A673 (cell line): ENCODE measurements at regions not wholly inside any gene's neighbourhood (a gene's known extent, or its start where the extent isn't known, plus 50 kb on each side); places are given as distances from the start of the nearest gene placed in this dataset.
"Not testable (repeated sequence)": the region's sequence is repeated elsewhere in the genome, so short reads cannot be mapped to it uniquely, and the experiment has no call there.

ENCODE experiments used
- BruUV-seq: library from RNA; stranded (reverse); fragments of 400-500 nt; replicated peaks from 2 replicates; lab custom pipeline; 2021; lab: Mats Ljungman, UMichigan
- CTCF ChIA-PET: fragments of 300-600 bp; sonication (Branson Sonifier 250); formaldehyde crosslinking; loops from one replicate; lab custom pipeline; 2022; ENCODE audit warnings: antibody characterized with exemption; lab: Charles Lee
- POLR2A ChIA-PET: fragments of 300-600 bp; sonication (Branson Sonifier 250); formaldehyde crosslinking; loops from one replicate; lab custom pipeline; 2022; ENCODE audit warnings: antibody characterized with exemption; ENCODE audit not compliant: low non-redundant PET; lab: Charles Lee
- DNase-seq: peaks from one replicate; pipeline ENCODE4 v3.0.0-alpha.2; 2015; ENCODE audit warnings: low spot score
- H3K27ac ChIP-seq: fragments of 200-600 bp; sonication (generic); 2 replicates; pipeline ENCODE4 v1.5.1; 2016; ENCODE audit warnings: mixed run types, low read depth, mild to moderate bottlenecking, mixed read lengths, antibody characterized with exemption, low read length; ENCODE audit not compliant: poor library complexity, severe bottlenecking
- H3K27me3 ChIP-seq: fragments of 200-600 bp; sonication (generic); replicated peaks from 2 replicates; pipeline ENCODE4 v1.6.1; 2017; ENCODE audit warnings: mixed run types, low read depth, mild to moderate bottlenecking, mixed read lengths, antibody characterized with exemption, low read length; ENCODE audit not compliant: insufficient read depth, poor library complexity
- H3K36me3 ChIP-seq: fragments of 200-600 bp; sonication (generic); 2 replicates; pipeline ENCODE4 v1.6.1; 2016; ENCODE audit warnings: mixed run types, mild to moderate bottlenecking, mixed read lengths, antibody characterized with exemption, low read length; ENCODE audit not compliant: insufficient read depth, poor library complexity, severe bottlenecking
- H3K4me1 ChIP-seq: fragments of 200-600 bp; sonication (generic); 2 replicates; pipeline ENCODE4 v1.6.1; 2017; ENCODE audit warnings: mixed run types, mild to moderate bottlenecking, mixed read lengths, antibody characterized with exemption, low read length; ENCODE audit not compliant: insufficient read depth, poor library complexity, severe bottlenecking
- H3K4me3 ChIP-seq: fragments of 200-600 bp; sonication (generic); 2 replicates; pipeline ENCODE4 v1.5.1; 2016; ENCODE audit warnings: low read depth, mixed run types, mild to moderate bottlenecking, mixed read lengths, low read length; ENCODE audit not compliant: poor library complexity, severe bottlenecking
- H3K9me3 ChIP-seq: fragments of 200-600 bp; sonication (generic); 2 replicates; pipeline ENCODE4 v1.6.1; 2016; ENCODE audit warnings: mixed run types, low read depth, mild to moderate bottlenecking, mixed read lengths, antibody characterized with exemption, low read length; ENCODE audit not compliant: poor library complexity, severe bottlenecking
- CTCF ChIP-seq: fragments of 300-800, 200-600 bp; sonication (generic); conservative IDR thresholded peaks from 2 replicates; pipeline ENCODE4 v1.5.1; 2017; ENCODE audit warnings: low read depth, mild to moderate bottlenecking, antibody characterized with exemption, low read length, moderate library complexity, mixed read lengths
- EZH2 ChIP-seq: fragments of 200-600 bp; sonication (generic); IDR thresholded peaks from 2 replicates; pipeline ENCODE4 v1.6.1; 2017; ENCODE audit warnings: borderline replicate concordance, low read depth, mild to moderate bottlenecking, mixed read lengths, antibody characterized with exemption, low read length; ENCODE audit not compliant: poor library complexity, severe bottlenecking
- intact Hi-C: fragments of 100-400 bp; cut with micrococcal nuclease; formaldehyde crosslinking; loops from one replicate; pipeline ENCODE4 v1.10.0; 2022; ENCODE audit not compliant: unreplicated experiment

GRCh38 chrX:17960891-17961290 lies 99.8 kb upstream of the RAI2 start:
- CTCF ChIA-PET = no interaction called here
- intact Hi-C loops = no loop called here

GRCh38 chrX:17944833-17945497 lies 83.9 kb upstream of the RAI2 start:
- ChIA-PET POLR2A (no interaction called here), CTCF (interaction anchor here (0.5 to 1.0 kb wide), 4 partner anchors 23 to 270 kb away, joined by 3 to 5 read pairs (median 4); no protein-coding TSS in a partner anchor)
- TF ChIP-seq CTCF (peak; percentile 82), EZH2 (no peak)
- H3K27ac ChIP-seq = no peak overlapping the region
- no TSS peak for BruUV-seq
- peak; percentile 57 for DNase-seq
- intact Hi-C loops = loop anchor here (1.0 to 5.0 kb wide), 2 partner anchors 265 to 432 kb away; no protein-coding TSS in a partner anchor
- no peaks in the 10 kb centered on the region for H3K4me1 ChIP-seq
- no peaks in the 10 kb centered on the region for H3K9me3 ChIP-seq
- no peaks in the 10 kb centered on the region for H3K27me3 ChIP-seq
- no peaks in the 10 kb centered on the region for H3K36me3 ChIP-seq
- H3K4me3 ChIP-seq = no peak overlapping the region

More at GRCh38 chrX:17960891-17961290, 99.8 kb upstream of the RAI2 start:
- DNase-seq = no peak
- POLR2A ChIA-PET = no interaction called here
- no TSS peak for BruUV-seq
- TF ChIP-seq EZH2 = no peak
- TF ChIP-seq CTCF = no peak
- Histone ChIP-seq H3K4me1 (no peaks in the 10 kb centered on the region), H3K36me3 (no peaks in the 10 kb centered on the region), H3K4me3 (no peak overlapping the region), H3K27me3 (peaks cover 2% of the 10 kb centered on the region), H3K9me3 (no peaks in the 10 kb centered on the region), H3K27ac (no peak overlapping the region)

DNA sequence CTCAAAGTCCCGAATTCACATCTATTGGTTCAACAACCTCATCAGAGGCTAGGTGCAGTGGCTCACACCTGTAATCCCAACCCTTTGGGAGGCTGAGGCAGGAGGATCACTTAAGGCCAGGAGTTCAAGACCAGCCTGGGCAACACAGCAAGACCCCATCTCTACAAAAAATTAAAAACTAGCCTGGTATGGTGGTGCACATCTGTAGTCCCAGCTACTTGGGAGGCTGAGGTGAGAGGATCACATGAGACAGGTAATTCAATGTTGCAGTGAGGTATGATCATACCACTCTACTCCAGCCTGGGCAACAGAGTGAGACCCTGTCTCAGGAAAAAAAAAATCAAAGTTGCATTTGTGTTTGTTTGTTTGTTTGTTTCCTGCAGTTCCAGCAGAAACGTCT lies 80.1 kb upstream of the RAI2 start:
- H3K27me3 ChIP-seq, H3K36me3 ChIP-seq, CTCF ChIA-PET, H3K4me1 ChIP-seq, H3K4me3 ChIP-seq, intact Hi-C loops, H3K9me3 ChIP-seq, H3K27ac ChIP-seq, DNase-seq, BruUV-seq, POLR2A ChIA-PET: not testable (repeated sequence)

DNA sequence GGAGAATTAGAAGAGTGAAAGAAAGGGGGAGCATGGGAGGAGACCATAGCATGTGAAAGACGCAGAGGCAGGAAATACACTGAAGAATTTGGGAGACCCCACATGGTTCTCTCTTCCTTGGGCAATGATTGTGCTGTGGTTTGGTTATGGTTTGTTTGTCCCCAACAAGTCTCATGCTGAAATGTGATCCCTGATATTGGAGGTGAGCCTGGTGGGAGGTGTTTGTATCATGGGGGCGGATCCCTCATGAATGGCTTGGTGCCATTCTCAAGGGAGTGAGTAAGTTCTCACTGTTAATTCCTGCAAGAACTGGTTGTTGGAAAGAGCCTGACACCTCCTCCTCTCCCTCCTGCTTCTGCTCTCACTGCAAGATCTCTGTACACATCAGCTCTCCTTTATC lies 78.6 kb upstream of the RAI2 start:
- no TSS peak for BruUV-seq
- H3K27me3 ChIP-seq = no peaks in the 10 kb centered on the region
- no peak overlapping the region for H3K27ac ChIP-seq
- H3K36me3 ChIP-seq = no peaks in the 10 kb centered on the region
- H3K4me1 ChIP-seq = no peaks in the 10 kb centered on the region
- no peak overlapping the region for H3K4me3 ChIP-seq
- H3K9me3 ChIP-seq = no peaks in the 10 kb centered on the region
- POLR2A ChIA-PET = no interaction called here
- CTCF ChIA-PET = no interaction called here
- intact Hi-C loops = no loop called here
- TF ChIP-seq CTCF (no peak), EZH2 (no peak)
- DNase-seq = peak; percentile 12
